ENCODE measurements at regions not wholly inside any gene's neighbourhood (a gene's known extent, or its start where the extent isn't known, plus 50 kb on each side); places are given as distances from the start of the nearest gene placed in this dataset.
"Not testable (repeated sequence)": the region's sequence is repeated elsewhere in the genome, so short reads cannot be mapped to it uniquely, and the experiment has no call there.

GRCh38 chr12:124697722-124698121 is 130.3 kb upstream of the NCOR2 start:
- H3K9me3 Mint-ChIP-seq (ENCODE audit: low read depth); H3K27ac Mint-ChIP-seq; H3K36me3 Mint-ChIP-seq; H3K27me3 Mint-ChIP-seq; H3K4me3 Mint-ChIP-seq: not testable (repeated sequence)
- peaks cover 14% of the 10 kb centered on the region for H3K4me1 Mint-ChIP-seq (ENCODE audit: low read depth)

- no peak overlapping the region for H3K4me3 Mint-ChIP-seq
- peaks cover 14% of the 10 kb centered on the region for H3K4me1 Mint-ChIP-seq (ENCODE audit: low read depth)
- H3K27me3 Mint-ChIP-seq, result no peaks in the 10 kb centered on the region
- no peaks in the 10 kb centered on the region for H3K9me3 Mint-ChIP-seq (ENCODE audit: low read depth)
- H3K27ac Mint-ChIP-seq, result no peak overlapping the region
- no peaks in the 10 kb centered on the region for H3K36me3 Mint-ChIP-seq
These were observed 129.5 kb upstream of the NCOR2 start for GRCh38 chr12:124696693-124697476.

- Mint-ChIP-seq H3K27me3 (no peaks in the 10 kb centered on the region), H3K36me3 (no peaks in the 10 kb centered on the region), H3K9me3 (ENCODE audit: low read depth) (no peaks in the 10 kb centered on the region), H3K4me1 (ENCODE audit: low read depth) (peaks cover 14% of the 10 kb centered on the region), H3K4me3 (no peak overlapping the region), H3K27ac (no peak overlapping the region)
These were observed 128.4 kb upstream of the NCOR2 start for GRCh38 chr12:124695861-124696260.

- Mint-ChIP-seq H3K4me1 (ENCODE audit: low read depth) (peaks cover 14% of the 10 kb centered on the region), H3K27ac (no peak overlapping the region)
These were observed 127.6 kb upstream of the NCOR2 start for GRCh38 chr12:124694846-124695497.

GRCh38 chr12:124694250-124694649 is 126.8 kb upstream of the NCOR2 start:
- Mint-ChIP-seq H3K9me3 (ENCODE audit: low read depth) (no peaks in the 10 kb centered on the region), H3K36me3 (no peaks in the 10 kb centered on the region), H3K4me1 (ENCODE audit: low read depth) (peaks cover 15% of the 10 kb centered on the region), H3K4me3 (peak overlapping the region; percentile 27), H3K27me3 (no peaks in the 10 kb centered on the region), H3K27ac (no peak overlapping the region)

More at GRCh38 chr12:124694846-124695497, 127.6 kb upstream of the NCOR2 start:
- Mint-ChIP-seq H3K9me3 (ENCODE audit: low read depth) (no peaks in the 10 kb centered on the region), H3K36me3 (no peaks in the 10 kb centered on the region), H3K27me3 (no peaks in the 10 kb centered on the region), H3K4me3 (no peak overlapping the region)

- no peaks in the 10 kb centered on the region for H3K9me3 Mint-ChIP-seq (ENCODE audit: low read depth)
- no peaks in the 10 kb centered on the region for H3K27me3 Mint-ChIP-seq
- H3K27ac Mint-ChIP-seq, result no peak overlapping the region
- H3K4me3 Mint-ChIP-seq, result no peak overlapping the region
- H3K36me3 Mint-ChIP-seq, result no peaks in the 10 kb centered on the region
- H3K4me1 Mint-ChIP-seq (ENCODE audit: low read depth), result peaks cover 21% of the 10 kb centered on the region
These were observed 125.8 kb upstream of the NCOR2 start for GRCh38 chr12:124693111-124693723.

- Mint-ChIP-seq H3K4me1 (ENCODE audit: low read depth) (peaks cover 29% of the 10 kb centered on the region), H3K36me3 (no peaks in the 10 kb centered on the region), H3K27me3 (no peaks in the 10 kb centered on the region), H3K4me3 (no peak overlapping the region), H3K9me3 (ENCODE audit: low read depth) (no peaks in the 10 kb centered on the region), H3K27ac (no peak overlapping the region)
These were observed 125.0 kb upstream of the NCOR2 start for GRCh38 chr12:124692443-124692842.

GRCh38 chr12:124691429-124691828 is 124.0 kb upstream of the NCOR2 start:
- Mint-ChIP-seq H3K9me3 (ENCODE audit: low read depth) (no peaks in the 10 kb centered on the region), H3K36me3 (no peaks in the 10 kb centered on the region), H3K27me3 (no peaks in the 10 kb centered on the region), H3K4me3 (no peak overlapping the region), H3K4me1 (ENCODE audit: low read depth) (peaks cover 35% of the 10 kb centered on the region), H3K27ac (no peak overlapping the region)

GRCh38 chr12:124689631-124690030 is 122.2 kb upstream of the NCOR2 start:
- Mint-ChIP-seq H3K4me1 (ENCODE audit: low read depth) (peaks cover 35% of the 10 kb centered on the region), H3K9me3 (ENCODE audit: low read depth) (no peaks in the 10 kb centered on the region), H3K36me3 (no peaks in the 10 kb centered on the region), H3K27me3 (no peaks in the 10 kb centered on the region), H3K4me3 (no peak overlapping the region), H3K27ac (no peak overlapping the region)

- no peaks in the 10 kb centered on the region for H3K9me3 Mint-ChIP-seq (ENCODE audit: low read depth)
- peaks cover 30% of the 10 kb centered on the region for H3K4me1 Mint-ChIP-seq (ENCODE audit: low read depth)
- no peaks in the 10 kb centered on the region for H3K27me3 Mint-ChIP-seq
- no peak overlapping the region for H3K27ac Mint-ChIP-seq
- peak overlapping the region; percentile 69 for H3K4me3 Mint-ChIP-seq
- H3K36me3 Mint-ChIP-seq, result no peaks in the 10 kb centered on the region
These were observed 121.1 kb upstream of the NCOR2 start for GRCh38 chr12:124688356-124688992.

- H3K9me3 Mint-ChIP-seq (ENCODE audit: low read depth), result no peaks in the 10 kb centered on the region
- no peaks in the 10 kb centered on the region for H3K36me3 Mint-ChIP-seq
- peak overlapping the region; percentile 58 for H3K27ac Mint-ChIP-seq
- peaks cover 28% of the 10 kb centered on the region for H3K4me1 Mint-ChIP-seq (ENCODE audit: low read depth)
- no peaks in the 10 kb centered on the region for H3K27me3 Mint-ChIP-seq
- peak overlapping the region; percentile 69 for H3K4me3 Mint-ChIP-seq
These were observed 120.5 kb upstream of the NCOR2 start for GRCh38 chr12:124687917-124688316.

GRCh38 chr12:124687174-124687902 is 119.9 kb upstream of the NCOR2 start:
- H3K4me3 Mint-ChIP-seq, result peak overlapping the region; percentile 69
- no peaks in the 10 kb centered on the region for H3K27me3 Mint-ChIP-seq
- no peaks in the 10 kb centered on the region for H3K36me3 Mint-ChIP-seq
- H3K4me1 Mint-ChIP-seq (ENCODE audit: low read depth), result peaks cover 28% of the 10 kb centered on the region
- H3K9me3 Mint-ChIP-seq (ENCODE audit: low read depth), result no peaks in the 10 kb centered on the region
- peak overlapping the region; percentile 58 for H3K27ac Mint-ChIP-seq

- peak overlapping the region; percentile 69 for H3K4me3 Mint-ChIP-seq
- H3K9me3 Mint-ChIP-seq (ENCODE audit: low read depth), result no peaks in the 10 kb centered on the region
- no peak overlapping the region for H3K27ac Mint-ChIP-seq
- H3K4me1 Mint-ChIP-seq (ENCODE audit: low read depth), result peaks cover 30% of the 10 kb centered on the region
- no peaks in the 10 kb centered on the region for H3K36me3 Mint-ChIP-seq
- no peaks in the 10 kb centered on the region for H3K27me3 Mint-ChIP-seq
These were observed 119.2 kb upstream of the NCOR2 start for GRCh38 chr12:124686370-124687173.
